Osteoblast (primary cell): ENCODE measurements at regions not wholly inside any gene's neighbourhood (a gene's known extent, or its start where the extent isn't known, plus 50 kb on each side); places are given as distances from the start of the nearest gene placed in this dataset.

Source experiments
- DNase-seq: peaks from one replicate; pipeline ENCODE4 v3.0.0; 2011; ENCODE audit warnings: low spot score, mixed read lengths; ENCODE audit not compliant: insufficient read length; ENCODE audit errors: missing footprints
- H2AFZ ChIP-seq: 2 replicates; pipeline ENCODE4 v1.6.0; 2011; ENCODE audit warnings: mild to moderate bottlenecking, low read length
- H3K27ac ChIP-seq: 2 replicates; pipeline ENCODE4 v1.5.1; 2011; ENCODE audit warnings: mild to moderate bottlenecking, low read depth, low read length, moderate library complexity
- H3K27me3 ChIP-seq: 2 replicates; pipeline ENCODE4 v1.6.0; 2012; ENCODE audit warnings: mild to moderate bottlenecking, control low read depth, inconsistent platforms, low read length, moderate library complexity; ENCODE audit not compliant: insufficient read depth
- H3K36me3 ChIP-seq: 2 replicates; pipeline ENCODE4 v1.5.1; 2011; ENCODE audit warnings: mild to moderate bottlenecking, low read length, control low read depth, moderate library complexity; ENCODE audit not compliant: insufficient read depth
- H3K4me1 ChIP-seq: 2 replicates; pipeline ENCODE4 v1.5.1; 2011; ENCODE audit warnings: mild to moderate bottlenecking, low read length, control low read depth, moderate library complexity; ENCODE audit not compliant: insufficient read depth
- H3K4me2 ChIP-seq: 2 replicates; pipeline ENCODE4 v1.6.0; 2011; ENCODE audit warnings: mild to moderate bottlenecking, low read length; ENCODE audit not compliant: insufficient read depth
- H3K4me3 ChIP-seq: fragments of 200-600 bp; sonication (generic); 3 replicates; pipeline ENCODE4 v1.5.1; 2012; ENCODE audit warnings: mild to moderate bottlenecking, low read length, inconsistent platforms; ENCODE audit not compliant: insufficient read depth
- H3K79me2 ChIP-seq: 2 replicates; pipeline ENCODE4 v1.6.0; 2012; ENCODE audit warnings: mild to moderate bottlenecking, low read length, control low read depth, inconsistent platforms; ENCODE audit not compliant: insufficient read depth
- H3K9me3 ChIP-seq: 2 replicates; pipeline ENCODE4 v1.5.1; 2011; ENCODE audit warnings: low read depth, low read length, control low read depth
- H4K20me1 ChIP-seq: 2 replicates; pipeline ENCODE4 v1.6.0; 2012; ENCODE audit warnings: mild to moderate bottlenecking, low read length, control low read depth; ENCODE audit not compliant: insufficient read depth
- TF ChIP-seq, protein P1 (sequence below): IDR thresholded peaks from 2 replicates; pipeline ENCODE4 v1.5.1; 2011; ENCODE audit warnings: mild to moderate bottlenecking, low read depth, low read length, moderate library complexity; ENCODE audit errors: extremely low read depth

DNA sequence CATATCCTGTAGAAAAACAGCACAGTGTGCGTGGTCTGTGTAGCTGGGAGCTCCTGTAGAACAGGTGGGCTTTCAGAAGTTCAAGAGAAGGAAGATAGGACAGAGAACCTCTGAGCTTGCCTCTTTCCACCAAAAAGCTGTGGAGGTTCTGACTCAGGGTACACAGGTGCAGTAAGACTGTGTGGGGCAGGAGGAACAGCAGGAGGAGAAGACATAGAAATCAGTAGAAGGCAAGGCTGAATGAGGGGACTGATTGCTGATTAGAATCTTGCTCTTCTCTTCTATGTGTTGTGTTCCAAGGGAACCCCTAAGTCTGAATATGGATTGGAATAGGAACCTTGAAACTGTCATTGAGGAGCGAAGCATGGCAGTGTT, 122.7 kb downstream of the AKAP11 start:
- Histone ChIP-seq H2AFZ (no peak overlapping the region), H3K27ac (no peak overlapping the region), H3K4me3 (no peak overlapping the region), H3K4me1 (peaks cover 11% of the 10 kb centered on the region), H3K27me3 (peaks cover 3% of the 10 kb centered on the region), H3K36me3 (no peaks in the 10 kb centered on the region), H3K4me2 (no peak overlapping the region), H4K20me1 (no peaks in the 10 kb centered on the region), H3K79me2 (no peaks in the 10 kb centered on the region), H3K9me3 (no peaks in the 10 kb centered on the region)
- TF ChIP-seq, protein P1, sequence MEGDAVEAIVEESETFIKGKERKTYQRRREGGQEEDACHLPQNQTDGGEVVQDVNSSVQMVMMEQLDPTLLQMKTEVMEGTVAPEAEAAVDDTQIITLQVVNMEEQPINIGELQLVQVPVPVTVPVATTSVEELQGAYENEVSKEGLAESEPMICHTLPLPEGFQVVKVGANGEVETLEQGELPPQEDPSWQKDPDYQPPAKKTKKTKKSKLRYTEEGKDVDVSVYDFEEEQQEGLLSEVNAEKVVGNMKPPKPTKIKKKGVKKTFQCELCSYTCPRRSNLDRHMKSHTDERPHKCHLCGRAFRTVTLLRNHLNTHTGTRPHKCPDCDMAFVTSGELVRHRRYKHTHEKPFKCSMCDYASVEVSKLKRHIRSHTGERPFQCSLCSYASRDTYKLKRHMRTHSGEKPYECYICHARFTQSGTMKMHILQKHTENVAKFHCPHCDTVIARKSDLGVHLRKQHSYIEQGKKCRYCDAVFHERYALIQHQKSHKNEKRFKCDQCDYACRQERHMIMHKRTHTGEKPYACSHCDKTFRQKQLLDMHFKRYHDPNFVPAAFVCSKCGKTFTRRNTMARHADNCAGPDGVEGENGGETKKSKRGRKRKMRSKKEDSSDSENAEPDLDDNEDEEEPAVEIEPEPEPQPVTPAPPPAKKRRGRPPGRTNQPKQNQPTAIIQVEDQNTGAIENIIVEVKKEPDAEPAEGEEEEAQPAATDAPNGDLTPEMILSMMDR, result no peak
- no peak for DNase-seq

DNA sequence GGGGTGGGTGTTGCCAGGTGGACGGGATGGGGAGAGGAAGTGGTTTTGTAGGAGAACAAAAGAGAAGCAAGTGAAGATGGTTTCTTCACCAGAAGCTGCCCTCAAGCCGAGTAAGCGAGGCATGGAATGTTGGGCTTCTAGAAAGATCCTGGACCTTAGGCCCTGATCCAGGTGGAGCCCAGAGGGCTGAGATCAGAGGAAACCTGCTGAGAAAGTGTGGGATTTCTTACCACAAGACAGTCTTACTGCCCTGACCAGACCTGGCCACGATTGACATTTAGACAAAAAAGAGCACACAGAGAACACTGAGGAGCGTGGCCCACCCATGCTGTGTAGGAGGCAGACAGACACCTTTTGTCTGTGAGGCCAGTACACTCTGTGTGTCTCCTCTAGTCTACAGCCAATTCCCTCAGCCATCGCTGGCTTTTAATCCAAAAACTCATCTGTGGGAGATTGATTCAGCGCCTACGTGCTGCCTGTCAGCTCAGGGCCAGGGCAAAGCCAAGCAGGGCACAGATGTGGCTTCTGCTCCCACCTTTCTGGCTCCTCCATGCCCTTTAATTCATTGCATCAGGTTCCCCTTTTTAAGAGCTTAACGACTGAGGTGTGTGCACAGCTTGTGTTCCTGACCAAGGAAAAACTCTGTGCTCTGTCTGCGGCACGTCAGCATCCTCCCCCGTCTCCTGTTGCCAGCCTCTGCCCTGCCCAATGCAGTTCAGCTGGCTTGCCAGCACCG, 123.3 kb downstream of the AKAP11 start:
- TF ChIP-seq, protein P1, result no peak
- Histone ChIP-seq H3K36me3 (no peaks in the 10 kb centered on the region), H3K4me1 (peaks cover 11% of the 10 kb centered on the region), H3K9me3 (no peaks in the 10 kb centered on the region), H4K20me1 (no peaks in the 10 kb centered on the region), H3K4me3 (no peak overlapping the region), H3K27me3 (peaks cover 3% of the 10 kb centered on the region), H3K4me2 (no peak overlapping the region), H3K27ac (no peak overlapping the region), H2AFZ (no peak overlapping the region), H3K79me2 (no peaks in the 10 kb centered on the region)
- DNase-seq, result no peak

DNA sequence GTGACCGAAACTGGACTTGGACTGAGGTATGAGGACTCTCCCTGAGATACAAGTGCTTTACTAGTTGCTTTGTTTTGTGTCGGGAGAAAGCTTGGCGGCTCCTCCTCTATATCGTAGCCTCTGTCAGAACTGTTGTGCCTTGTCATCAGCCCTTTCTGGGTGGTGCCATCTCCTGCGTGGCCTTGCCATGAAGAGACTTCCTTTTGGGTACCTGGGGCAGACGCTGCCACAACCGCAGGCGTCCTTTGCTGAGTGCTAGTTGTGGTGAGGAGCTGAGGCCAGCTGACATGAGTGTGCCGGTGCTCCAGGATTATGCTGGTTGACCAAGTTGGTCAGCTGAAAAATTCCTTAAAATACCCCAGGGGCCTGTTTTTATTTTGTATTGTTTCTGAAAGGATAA, 124.5 kb downstream of the AKAP11 start:
- no peak overlapping the region for H3K4me3 ChIP-seq
- no peaks in the 10 kb centered on the region for H3K36me3 ChIP-seq
- peak overlapping the region; percentile 31 for H3K27ac ChIP-seq
- H2AFZ ChIP-seq, result peak overlapping the region; percentile 59
- H3K4me2 ChIP-seq, result peak overlapping the region; percentile 14
- peaks cover 8% of the 10 kb centered on the region for H3K27me3 ChIP-seq
- peaks cover 11% of the 10 kb centered on the region for H3K4me1 ChIP-seq
- H3K79me2 ChIP-seq, result no peaks in the 10 kb centered on the region
- peak; percentile 72 for DNase-seq
- H3K9me3 ChIP-seq, result no peaks in the 10 kb centered on the region
- TF ChIP-seq, protein P1, result no peak
- H4K20me1 ChIP-seq, result no peaks in the 10 kb centered on the region

DNA sequence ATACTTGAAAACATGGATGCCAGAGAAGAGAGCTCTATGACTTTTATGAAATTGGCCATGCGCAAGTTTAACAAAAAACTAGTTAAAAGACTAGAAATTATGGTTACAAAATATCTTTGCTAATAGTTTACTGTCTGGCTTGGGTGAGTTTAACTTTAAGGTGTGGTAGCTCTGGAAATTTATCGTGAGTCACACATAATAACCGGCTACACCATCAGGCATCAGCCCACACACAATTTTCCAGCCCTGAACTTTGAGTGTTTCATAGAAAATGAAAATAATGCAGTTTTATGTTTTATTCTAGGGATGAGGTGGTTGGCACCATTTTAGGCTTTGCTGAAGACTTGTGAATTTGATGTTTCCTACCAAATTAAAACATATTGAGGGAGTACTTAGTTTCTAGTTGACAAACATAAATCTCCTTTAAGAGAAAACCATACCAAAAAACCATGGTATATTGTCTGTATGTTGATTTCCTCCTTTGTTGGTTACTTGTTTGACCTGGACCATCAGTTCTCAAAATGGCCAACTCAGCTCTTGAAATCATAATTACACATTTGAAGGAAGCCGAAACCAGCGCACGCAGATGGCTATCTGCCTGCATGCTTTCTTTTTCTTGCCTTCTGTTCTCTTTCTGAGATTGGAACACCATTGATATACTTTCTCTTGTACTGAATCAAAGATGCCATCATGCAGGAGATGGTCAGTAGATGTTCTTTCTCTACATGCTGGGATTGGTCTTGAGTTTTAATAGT, 125.1 kb downstream of the AKAP11 start:
- peak; percentile 89 for DNase-seq
- H3K4me2 ChIP-seq, result peak overlapping the region; percentile 14
- peaks cover 11% of the 10 kb centered on the region for H3K4me1 ChIP-seq
- H3K9me3 ChIP-seq, result no peaks in the 10 kb centered on the region
- peaks cover 8% of the 10 kb centered on the region for H3K27me3 ChIP-seq
- no peaks in the 10 kb centered on the region for H3K79me2 ChIP-seq
- H4K20me1 ChIP-seq, result no peaks in the 10 kb centered on the region
- H3K27ac ChIP-seq, result peak overlapping the region; percentile 31
- no peak overlapping the region for H2AFZ ChIP-seq
- TF ChIP-seq, protein P1, result no peak
- H3K36me3 ChIP-seq, result no peaks in the 10 kb centered on the region
- H3K4me3 ChIP-seq, result no peak overlapping the region
